ENCODE measurements at regions not wholly inside any gene's neighbourhood (a gene's known extent, or its start where the extent isn't known, plus 50 kb on each side); places are given as distances from the start of the nearest gene placed in this dataset.
A peak's percentile ranks its signal among the peaks of the same experiment; 100 is the strongest.
"Not testable (repeated sequence)": the region's sequence is repeated elsewhere in the genome, so short reads cannot be mapped to it uniquely, and the experiment has no call there.

- H3K36me3 Mint-ChIP-seq (ENCODE audit: low read depth); H3K27me3 ChIP-seq (ENCODE audit: control insufficient read depth, insufficient read depth, low read length, poor library complexity, severe bottlenecking); H3K27ac Mint-ChIP-seq; H3K4me3 Mint-ChIP-seq; H3K9me3 Mint-ChIP-seq; H3K4me3 ChIP-seq (ENCODE audit: low read length); H3K4me1 Mint-ChIP-seq; H3K9me3 ChIP-seq (ENCODE audit: control insufficient read depth, low read length); H3K27ac ChIP-seq (ENCODE audit: low read depth, low read length); H3K27me3 Mint-ChIP-seq (ENCODE audit: insufficient read depth); H3K4me1 ChIP-seq (ENCODE audit: control insufficient read depth, insufficient read depth, low read length); H3K9ac ChIP-seq (ENCODE audit: extremely low read depth, low read length, poor library complexity, severe bottlenecking); H3K36me3 ChIP-seq (ENCODE audit: control insufficient read depth, insufficient read depth, low read length): not testable (repeated sequence)
- peak; percentile 66 for TF ChIP-seq CTCF (conservative IDR thresholded peaks at IDR 0.05)
- 86 to 92% methylated on average over 2 to 8 of the region's 10 CpGs for WGBS, 2 experiments (ENCODE audit: insufficient coverage in 1 of 2, insufficient read length in 1 of 2)
- peak; percentile 60 for DNase-seq
Measured at GRCh38 chr10:30696416-30697185, 67.0 kb upstream of the LYZL2 start.

- H3K27me3 ChIP-seq (ENCODE audit: control insufficient read depth, insufficient read depth, low read length, poor library complexity, severe bottlenecking); H3K27ac ChIP-seq (ENCODE audit: low read depth, low read length); DNase-seq; H3K27ac Mint-ChIP-seq; H3K9me3 ChIP-seq (ENCODE audit: control insufficient read depth, low read length); H3K4me3 ChIP-seq (ENCODE audit: low read length); H3K36me3 ChIP-seq (ENCODE audit: control insufficient read depth, insufficient read depth, low read length); H3K27me3 Mint-ChIP-seq (ENCODE audit: insufficient read depth); H3K9ac ChIP-seq (ENCODE audit: extremely low read depth, low read length, poor library complexity, severe bottlenecking); H3K36me3 Mint-ChIP-seq (ENCODE audit: low read depth); H3K4me1 Mint-ChIP-seq; H3K4me3 Mint-ChIP-seq; H3K4me1 ChIP-seq (ENCODE audit: control insufficient read depth, insufficient read depth, low read length); H3K9me3 Mint-ChIP-seq: not testable (repeated sequence)
- 91 to 93% methylated on average over 17 to 18 of the region's 18 CpGs for WGBS, 2 experiments (ENCODE audit: insufficient coverage in 1 of 2, insufficient read length in 1 of 2)
Measured at GRCh38 chr10:30695481-30696236, 66.1 kb upstream of the LYZL2 start.

GRCh38 chr10:30694518-30695228, 65.1 kb upstream of the LYZL2 start:
- no peak overlapping the region for H3K4me3 Mint-ChIP-seq

More at GRCh38 chr10:30694518-30695228, 65.1 kb upstream of the LYZL2 start:
- H3K27ac ChIP-seq (ENCODE audit: low read depth, low read length), result no peak overlapping the region
- Mint-ChIP-seq H3K9me3 (no peaks in the 10 kb centered on the region), H3K36me3 (ENCODE audit: low read depth) (no peaks in the 10 kb centered on the region), H3K4me1 (no peaks in the 10 kb centered on the region), H3K27ac (no peak overlapping the region), H3K27me3 (ENCODE audit: insufficient read depth) (no peaks in the 10 kb centered on the region)
- H3K9me3 ChIP-seq (ENCODE audit: control insufficient read depth, low read length), result no peaks in the 10 kb centered on the region
- DNase-seq, result no peak
- no peaks in the 10 kb centered on the region for H3K36me3 ChIP-seq (ENCODE audit: control insufficient read depth, insufficient read depth, low read length)
- no peaks in the 10 kb centered on the region for H3K4me1 ChIP-seq (ENCODE audit: control insufficient read depth, insufficient read depth, low read length)
- H3K27me3 ChIP-seq (ENCODE audit: control insufficient read depth, insufficient read depth, low read length, poor library complexity, severe bottlenecking), result no peaks in the 10 kb centered on the region
- H3K9ac ChIP-seq (ENCODE audit: extremely low read depth, low read length, poor library complexity, severe bottlenecking), result no peak overlapping the region
- WGBS, 2 experiments (ENCODE audit: insufficient coverage in 1 of 2, insufficient read length in 1 of 2), result 93 to 100% methylated on average over 1 to 5 of the region's 6 CpGs
- H3K4me3 ChIP-seq (ENCODE audit: low read length), result no peak overlapping the region
- no peak for TF ChIP-seq CTCF (conservative IDR thresholded peaks at IDR 0.05)

All from endodermal cell (in vitro differentiated cells).